GM12878 (cell line): ENCODE measurements at regions not wholly inside any gene's neighbourhood (a gene's known extent, or its start where the extent isn't known, plus 50 kb on each side); places are given as distances from the start of the nearest gene placed in this dataset.
"Not testable (repeated sequence)": the region's sequence is repeated elsewhere in the genome, so short reads cannot be mapped to it uniquely, and the experiment has no call there.

Source experiments
- ATAC-seq: fragments of 200-7000 bp; cut with Tn5 transposase; 3 replicates; pipeline ENCODE4 v1.9.1; 2020; ENCODE audit warnings: mild to moderate bottlenecking, moderate library complexity
- BruUV-seq: library from RNA; stranded (reverse); fragments of 400-500 nt; replicated peaks from 2 replicates; lab custom pipeline; 2021; lab: Mats Ljungman, UMichigan
- CTCF ChIA-PET: fragments of 300-600 bp; sonication (Branson Sonifier 250); formaldehyde crosslinking; extraction: SDS; loops from one replicate; lab custom pipeline; 2021; ENCODE audit warnings: inconsistent platforms; lab: Yijun Ruan, JAX
- POLR2A ChIA-PET: fragments of 350-600 bp; formaldehyde crosslinking; extraction: SDS; loops from one replicate; lab custom pipeline; 2021; ENCODE audit warnings: inconsistent platforms; lab: Charles Lee
- RAD21 ChIA-PET: fragments of 300-600 bp; sonication (Branson Sonifier 250); formaldehyde crosslinking; loops from one replicate; lab custom pipeline; 2023; ENCODE audit warnings: antibody characterized with exemption; ENCODE audit not compliant: unreplicated experiment; lab: Charles Lee
- SMC1A ChIA-PET: fragments of 300-600 bp; sonication (Branson Sonifier 250); formaldehyde crosslinking; loops from one replicate; lab custom pipeline; 2023; ENCODE audit not compliant: unreplicated experiment, uncharacterized antibody; lab: Charles Lee
- DNase-seq: peaks from one replicate; pipeline ENCODE4 v3.0.0-alpha.2; 2011; ENCODE audit warnings: low read depth, low spot score
- FAIRE-seq: peaks from 3 replicates; lab custom pipeline; 2011; peaks lifted over from hg19 to GRCh38; lab: Jason Lieb, UNC
- H2AFZ ChIP-seq: 2 replicates; pipeline ENCODE4 v1.6.0; 2011; ENCODE audit warnings: low read depth, low read length, control low read depth; ENCODE audit not compliant: control insufficient read depth
- H3K27ac ChIP-seq: 2 replicates; pipeline ENCODE4 v1.5.1; 2011; ENCODE audit warnings: control low read depth; ENCODE audit not compliant: control insufficient read depth, insufficient read depth
- H3K27me3 ChIP-seq, 2 experiments: replicated peaks in 1 of 2; 2 replicates each; pipeline versions ENCODE4 v1.6.0 to v1.6.1; 2011; ENCODE audit warnings: low read length in 1 of 2; ENCODE audit not compliant: control insufficient read depth in 2 of 2, insufficient read depth in 2 of 2
- H3K36me3 ChIP-seq, 2 experiments: 2 replicates each; pipeline ENCODE4 v1.5.1; 2011; ENCODE audit warnings: low read length in 1 of 2; ENCODE audit not compliant: control insufficient read depth in 2 of 2, insufficient read depth in 2 of 2
- H3K4me1 ChIP-seq: 2 replicates; pipeline ENCODE4 v1.6.1; 2011; ENCODE audit warnings: mild to moderate bottlenecking, low read length, moderate library complexity, mixed read lengths; ENCODE audit not compliant: control insufficient read depth, insufficient read depth
- H3K4me2 ChIP-seq: 2 replicates; pipeline ENCODE4 v1.6.0; 2011; ENCODE audit warnings: control low read depth; ENCODE audit not compliant: control insufficient read depth, insufficient read depth
- H3K4me3 ChIP-seq: fragments of 200-600 bp; sonication (generic); 2 replicates; pipeline ENCODE4 v1.5.1; 2016
- H3K79me2 ChIP-seq: 2 replicates; pipeline ENCODE4 v1.6.0; 2011; ENCODE audit warnings: low read length; ENCODE audit not compliant: control insufficient read depth, insufficient read depth
- H3K9ac ChIP-seq: 2 replicates; pipeline ENCODE4 v1.8.0; 2011; ENCODE audit warnings: low read length, control low read depth, mixed read lengths; ENCODE audit not compliant: control insufficient read depth, insufficient read depth
- H3K9me3 ChIP-seq: replicated peaks from 3 replicates; pipeline ENCODE4 v1.5.1; 2011; ENCODE audit warnings: mild to moderate bottlenecking, low read length; ENCODE audit not compliant: control insufficient read depth, insufficient read depth
- H4K20me1 ChIP-seq: 2 replicates; pipeline ENCODE4 v1.6.0; 2011; ENCODE audit not compliant: control insufficient read depth, insufficient read depth
- WGBS: methylation state at CpG from one replicate; pipeline ENCODE4 v1.1.6; 2016; ENCODE audit warnings: low lambda C conversion rate; ENCODE audit not compliant: insufficient replicate concordance, insufficient coverage; ENCODE audit errors: missing lambda C conversion rate; 5-methylcytosine and 5-hydroxymethylcytosine counted together
- in situ Hi-C: fragments of 300-500 bp; cut with MboI; formaldehyde crosslinking; loops from 9 replicates; pipeline ENCODE4 v1.14.3; 2018; ENCODE audit warnings: mixed read lengths
- intact Hi-C: fragments of 100-400 bp; cut with micrococcal nuclease; formaldehyde crosslinking; loops from one replicate; pipeline ENCODE4 v1.14.2; 2022; ENCODE audit not compliant: unreplicated experiment

DNA sequence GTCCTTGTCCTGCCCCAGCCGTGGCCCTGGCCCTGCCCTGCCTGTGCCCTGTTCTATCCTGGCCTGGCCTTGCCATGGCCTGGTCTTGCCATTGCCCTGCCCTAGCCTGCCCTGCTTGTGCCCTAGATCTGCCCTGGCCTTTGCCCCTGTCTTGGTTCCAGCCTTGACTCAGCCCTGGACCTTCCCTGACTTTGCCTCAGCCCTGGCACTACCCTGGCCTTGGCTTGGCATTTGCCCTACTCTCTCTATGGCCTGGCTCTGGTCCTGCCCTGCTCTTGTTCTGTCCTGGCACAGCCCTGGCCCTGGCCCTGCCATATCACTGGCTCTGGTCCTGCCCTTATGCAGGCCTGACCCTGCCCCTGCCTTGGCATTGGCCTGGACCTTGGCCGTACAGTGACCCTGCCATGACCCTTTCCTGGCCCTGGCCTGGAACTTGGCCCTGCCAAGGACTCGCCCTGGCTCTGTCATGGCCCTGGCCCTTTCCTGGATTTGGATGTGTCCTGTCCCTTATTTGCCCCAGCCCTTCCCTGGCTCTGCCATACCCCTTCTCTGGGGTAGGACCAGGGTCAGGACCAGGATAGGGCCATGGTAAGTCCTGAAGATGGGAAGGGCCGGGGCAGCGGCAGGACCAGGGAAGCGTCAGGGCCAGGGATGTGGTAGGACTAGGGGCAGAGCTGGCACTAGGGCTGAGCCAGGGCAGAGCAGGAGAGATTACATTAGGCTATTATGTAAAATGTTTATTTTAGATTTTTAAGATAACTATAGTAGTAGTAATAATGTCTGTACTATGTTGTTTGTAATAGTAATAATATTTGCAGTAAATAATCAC is 254.5 kb downstream of the TP53TG3F start:
- RAD21 ChIA-PET, DNase-seq, H3K36me3 ChIP-seq, H3K4me3 ChIP-seq, H2AFZ ChIP-seq, H3K9me3 ChIP-seq, H3K27me3 ChIP-seq, H3K27ac ChIP-seq, BruUV-seq, FAIRE-seq, CTCF ChIA-PET, H3K4me1 ChIP-seq, H3K4me2 ChIP-seq, H3K9ac ChIP-seq, intact Hi-C loops, H4K20me1 ChIP-seq, in situ Hi-C loops, H3K79me2 ChIP-seq, POLR2A ChIA-PET, SMC1A ChIA-PET, ATAC-seq: not testable (repeated sequence)
- 30% methylated on average over 5 of the region's 6 CpGs for WGBS

DNA sequence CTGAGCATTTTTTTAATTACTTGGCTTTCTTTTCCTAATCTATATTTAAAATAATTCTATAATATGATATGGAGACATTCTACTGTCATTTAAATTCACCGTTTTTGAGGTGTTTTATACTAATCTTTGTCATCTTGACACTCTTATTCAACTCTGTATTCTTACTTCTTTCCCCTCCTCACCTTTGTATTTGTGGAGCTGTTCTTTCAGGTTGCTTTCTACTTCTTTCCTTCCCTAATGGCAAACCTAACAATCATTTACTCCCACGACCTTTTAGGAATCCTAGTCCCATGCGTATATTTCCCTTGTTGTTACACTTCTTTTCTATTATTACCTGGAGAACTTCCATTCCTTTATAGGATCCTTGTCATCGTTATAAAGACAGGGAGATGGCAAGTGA is 271.8 kb downstream of the TP53TG3F start:
- 6% methylated on average over 4 of the region's 4 CpGs for WGBS
- ATAC-seq, H3K9ac ChIP-seq, H3K4me1 ChIP-seq, H3K9me3 ChIP-seq, DNase-seq, H3K27ac ChIP-seq, RAD21 ChIA-PET, POLR2A ChIA-PET, CTCF ChIA-PET, H3K4me3 ChIP-seq, H2AFZ ChIP-seq, H3K27me3 ChIP-seq, intact Hi-C loops, H3K79me2 ChIP-seq, H3K36me3 ChIP-seq, SMC1A ChIA-PET, H4K20me1 ChIP-seq, BruUV-seq, in situ Hi-C loops, FAIRE-seq, H3K4me2 ChIP-seq: not testable (repeated sequence)

DNA sequence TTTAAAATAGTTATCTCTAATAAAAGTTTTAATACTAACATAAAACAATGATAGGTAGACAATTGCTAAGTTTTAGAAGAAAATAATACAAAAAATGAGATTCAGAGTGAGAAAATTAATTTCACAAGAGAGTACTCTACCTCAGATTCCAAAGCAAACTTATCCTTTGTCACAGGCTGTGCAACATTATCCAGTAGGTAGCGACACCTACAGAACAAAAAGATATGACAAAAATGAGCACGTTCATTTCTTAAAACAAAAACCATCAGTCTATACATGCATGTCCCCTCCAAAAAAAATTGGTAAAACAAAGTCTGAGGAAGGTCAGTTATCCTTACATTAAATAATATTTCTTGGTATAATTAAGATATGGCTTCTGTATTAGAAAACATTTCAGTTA is 275.2 kb downstream of the TP53TG3F start:
- H4K20me1 ChIP-seq, H3K27me3 ChIP-seq, POLR2A ChIA-PET, H3K9me3 ChIP-seq, DNase-seq, ATAC-seq, H3K4me2 ChIP-seq, H2AFZ ChIP-seq, H3K4me1 ChIP-seq, FAIRE-seq, intact Hi-C loops, H3K27ac ChIP-seq, H3K79me2 ChIP-seq, in situ Hi-C loops, H3K4me3 ChIP-seq, H3K9ac ChIP-seq, H3K36me3 ChIP-seq, BruUV-seq: not testable (repeated sequence)
- RAD21 ChIA-PET: interaction anchor here (2.5 kb wide), 1 partner anchor 78 kb away, joined by 15 read pairs; no protein-coding TSS in a partner anchor
- CTCF ChIA-PET: interaction anchor here (0.9 to 1.9 kb wide), 4 partner anchors 77 to 82 kb away, joined by 4 to 9 read pairs (median 4); no protein-coding TSS in a partner anchor
- 17% methylated on average over 2 of the region's 2 CpGs for WGBS
- SMC1A ChIA-PET: interaction anchor here (1.9 kb wide), 2 partner anchors 10 to 79 kb away, joined by 4 to 8 read pairs; no protein-coding TSS in a partner anchor
